GM10266 (cell line): ENCODE measurements at regions not wholly inside any gene's neighbourhood (a gene's known extent, or its start where the extent isn't known, plus 50 kb on each side); places are given as distances from the start of the nearest gene placed in this dataset.

Experiments used
- DNase-seq: peaks from one replicate; pipeline ENCODE4 v3.0.0; 2012; ENCODE audit errors: extremely low spot score
- CTCF ChIP-seq: IDR thresholded peaks from 2 replicates; pipeline ENCODE4 v1.5.1; 2012; ENCODE audit warnings: mild to moderate bottlenecking, low read depth; ENCODE audit not compliant: control insufficient read depth, insufficient read depth; ENCODE audit errors: missing control alignments

GRCh38 chr17:12537436-12537835 is 128.3 kb upstream of the MYOCD start:
- no peak for TF ChIP-seq CTCF
- DNase-seq: no peak

- no peak for DNase-seq
Observed at GRCh38 chr17:12538003-12538402, 127.7 kb upstream of the MYOCD start.

GRCh38 chr17:12545877-12546513 is 119.7 kb upstream of the MYOCD start:
- TF ChIP-seq CTCF: peak; percentile 73
- peak; percentile 38 for DNase-seq

More at GRCh38 chr17:12538003-12538402, 127.7 kb upstream of the MYOCD start:
- TF ChIP-seq CTCF: no peak

GRCh38 chr17:12546983-12547382 is 118.7 kb upstream of the MYOCD start:
- no peak for TF ChIP-seq CTCF
- DNase-seq: no peak

- DNase-seq: no peak
- no peak for TF ChIP-seq CTCF
Observed at GRCh38 chr17:12547831-12548230, 117.9 kb upstream of the MYOCD start.

DNA sequence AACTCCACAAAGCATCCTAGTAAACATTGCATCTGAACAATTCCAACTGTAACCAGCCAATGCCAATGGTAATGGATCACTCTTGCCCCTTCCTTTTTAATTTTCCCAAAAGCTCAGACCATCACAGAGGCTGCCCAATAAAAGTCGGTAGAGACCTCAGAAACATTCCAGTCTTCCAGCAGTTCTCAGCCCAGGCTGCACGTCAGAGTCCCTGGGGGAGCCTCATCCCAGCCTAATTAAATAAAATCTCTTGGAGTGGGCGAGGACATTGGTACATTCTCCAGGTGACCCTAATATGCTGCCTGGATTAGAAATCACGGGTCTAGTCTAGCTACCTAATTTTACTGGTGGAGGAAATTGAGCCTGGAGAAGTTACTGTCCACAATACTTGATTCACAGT is 117.1 kb upstream of the MYOCD start:
- TF ChIP-seq CTCF: no peak
- DNase-seq: no peak

DNA sequence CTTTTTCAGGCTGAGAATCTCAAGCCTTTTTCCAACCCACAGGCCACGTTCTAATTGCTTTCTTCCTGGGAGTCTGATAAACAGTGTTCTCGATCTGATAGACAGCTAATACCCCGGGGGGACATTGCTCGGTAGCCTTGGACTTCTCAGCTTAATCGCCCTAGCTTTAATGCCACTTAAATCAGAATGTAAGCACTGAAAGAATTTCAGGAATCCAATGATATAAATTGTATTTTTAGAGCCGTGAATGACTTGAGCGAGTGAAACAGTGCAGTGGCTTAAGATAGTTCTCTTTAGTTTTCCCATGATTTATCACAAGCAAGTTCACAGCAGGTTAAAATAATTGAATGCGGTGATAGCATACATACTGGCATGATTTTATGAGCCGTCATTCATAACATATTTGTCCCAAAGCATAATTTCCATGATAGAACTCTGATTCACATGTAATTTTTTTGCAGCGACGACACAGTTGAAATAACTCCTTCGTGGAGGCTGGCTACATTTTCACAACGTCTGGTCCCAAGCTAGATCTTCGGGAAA is 116.1 kb upstream of the MYOCD start:
- no peak for DNase-seq
- TF ChIP-seq CTCF: no peak
